K562 (cell line): ENCODE measurements at regions not wholly inside any gene's neighbourhood (a gene's known extent, or its start where the extent isn't known, plus 50 kb on each side); places are given as distances from the start of the nearest gene placed in this dataset.

Experiments used
- ADNP ChIP-seq: fragments of 200-800 bp; sonication (Bioruptor generic); IDR thresholded peaks from 2 replicates; pipeline ENCODE4 v1.6.1; 2016; ENCODE audit warnings: missing genetic modification characterization, missing compliant biosample characterization
- E2F3 ChIP-seq: fragments of 250-450 bp; sonication (Bioruptor Pico); IDR thresholded peaks from 2 replicates; pipeline ENCODE4 v1.4.0; 2020; ENCODE audit warnings: mild to moderate bottlenecking
- EP300 ChIP-seq: IDR thresholded peaks from 2 replicates; pipeline ENCODE4 v1.6.1; 2012; ENCODE audit warnings: low read length, improper control_type of control experiment
- ETS2 ChIP-seq: IDR thresholded peaks from 2 replicates; pipeline ENCODE4 v1.6.1; 2016; ENCODE audit warnings: borderline replicate concordance, missing genetic modification characterization, mild to moderate bottlenecking, moderate library complexity, missing compliant biosample characterization; ENCODE audit not compliant: poor library complexity, severe bottlenecking
- ETV1 ChIP-seq: fragments of 450-650 bp; conservative IDR thresholded peaks from 2 replicates; pipeline ENCODE4 v1.6.1; 2016; ENCODE audit warnings: missing genetic modification characterization, control low read depth, low read depth, missing compliant biosample characterization
- HCFC1 ChIP-seq: IDR thresholded peaks from 2 replicates; pipeline ENCODE4 v1.6.1; 2012; ENCODE audit warnings: low read depth, low read length, improper control_type of control experiment
- HLTF ChIP-seq: fragments of 450-650 bp; IDR thresholded peaks from 2 replicates; pipeline ENCODE4 v1.6.1; 2016
- HOXB6 ChIP-seq: fragments of 250-450 bp; sonication (Bioruptor Pico); IDR thresholded peaks from 2 replicates; pipeline ENCODE4 v1.5.1; 2022; ENCODE audit warnings: mild to moderate bottlenecking, borderline replicate concordance
- POLR2A ChIP-seq: fragments of 450-650 bp; conservative IDR thresholded peaks from 2 replicates; pipeline ENCODE4 v1.6.1; 2016
- PPARD ChIP-seq: fragments of 250-450 bp; sonication (Bioruptor Pico); IDR thresholded peaks from 2 replicates; pipeline ENCODE4 v1.8.0; 2022; ENCODE audit warnings: inconsistent platforms, mild to moderate bottlenecking, moderate library complexity
- SMARCB1 ChIP-seq: IDR thresholded peaks from 2 replicates; pipeline ENCODE4 v1.6.1; 2011; ENCODE audit warnings: improper control_type of control experiment, low read depth; ENCODE audit not compliant: insufficient read length
- TEAD4 ChIP-seq, 2 experiments: sonication (generic) in 1 of 2; formaldehyde crosslinking in 1 of 2; IDR thresholded peaks; 2 replicates each; pipeline versions ENCODE4 v1.6.1 to v1.8.0; 2012 to 2022; ENCODE audit warnings: borderline replicate concordance in 1 of 2, inconsistent platforms in 1 of 2, low read length in 1 of 2, mild to moderate bottlenecking in 1 of 2, missing genetic modification reagents in 1 of 2
- ZBTB33 ChIP-seq: sonication (generic); formaldehyde crosslinking; IDR thresholded peaks from 2 replicates; pipeline ENCODE4 v1.8.1; 2023; ENCODE audit warnings: mild to moderate bottlenecking, missing genetic modification reagents
- ZKSCAN8 ChIP-seq: fragments of 200-800 bp; sonication (Bioruptor generic); IDR thresholded peaks from 2 replicates; pipeline ENCODE4 v1.6.1; 2016; ENCODE audit warnings: missing genetic modification characterization, missing compliant biosample characterization
- ZNF740 ChIP-seq, 3 experiments: fragments of 200-800 bp in 1 of 3; sonication (Bioruptor generic) in 1 of 3; sonication (generic) in 1 of 3; formaldehyde crosslinking in 1 of 3; IDR thresholded peaks; 2 replicates each; pipeline versions ENCODE4 v1.6.1 to v1.8.0; 2016 to 2022; ENCODE audit warnings: mild to moderate bottlenecking in 2 of 3, missing compliant biosample characterization in 2 of 3, missing genetic modification characterization in 2 of 3, missing genetic modification reagents in 1 of 3

GRCh38 chr1:98251497-98251896 lies 330.7 kb upstream of the DPYD start (continued):
- TF ChIP-seq ZBTB33 (no peak), HOXB6 (CRISPR knock-in tag) (no peak), EP300 (no peak), ETS2 (tag) (no peak), TEAD4 (IDR thresholded peaks at IDR 0.05; ENCODE audit: low read length) (no peak), TEAD4 (CRISPR knock-in tag; IDR thresholded peaks at IDR 0.05; ENCODE audit: borderline replicate concordance) (no peak), ZKSCAN8 (no peak), HCFC1 (no peak), ADNP (tag) (no peak), ZNF740 (CRISPR knock-in tag; IDR thresholded peaks at IDR 0.05) (no peak), ZNF740 (tag; IDR thresholded peaks at IDR 0.05) (no peak), E2F3 (CRISPR knock-in tag) (no peak), POLR2A (no peak), ETV1 (tag) (no peak), HLTF (no peak), SMARCB1 (no peak), PPARD (CRISPR knock-in tag) (no peak)
- TF ChIP-seq, all 486 proteins: peak for 0
